ENCODE measurements at regions not wholly inside any gene's neighbourhood (a gene's known extent, or its start where the extent isn't known, plus 50 kb on each side); places are given as distances from the start of the nearest gene placed in this dataset.

- no peaks in the 10 kb centered on the region for H3K9me3 Mint-ChIP-seq (ENCODE audit: low read depth)
- no peak overlapping the region for H3K4me3 Mint-ChIP-seq (ENCODE audit: low read depth)
- H3K36me3 Mint-ChIP-seq (ENCODE audit: insufficient read depth): no peaks in the 10 kb centered on the region
- H3K27ac Mint-ChIP-seq: no peak overlapping the region
- no peaks in the 10 kb centered on the region for H3K27me3 Mint-ChIP-seq
- H3K4me1 Mint-ChIP-seq (ENCODE audit: low read depth): peaks cover 5% of the 10 kb centered on the region
- no peak for TF ChIP-seq CTCF (IDR thresholded peaks at IDR 0.05; ENCODE audit: unreplicated experiment)
- no peak for DNase-seq (ENCODE audit: low spot score, unreplicated experiment)
Measured at GRCh38 chr7:12158334-12159060, 52.6 kb upstream of the TMEM106B start.

- no peak for TF ChIP-seq CTCF (IDR thresholded peaks at IDR 0.05; ENCODE audit: unreplicated experiment)
- no peak for DNase-seq (ENCODE audit: low spot score, unreplicated experiment)
- Mint-ChIP-seq H3K4me1 (ENCODE audit: low read depth) (peaks cover 5% of the 10 kb centered on the region), H3K4me3 (ENCODE audit: low read depth) (no peak overlapping the region), H3K9me3 (ENCODE audit: low read depth) (peaks cover 8% of the 10 kb centered on the region), H3K36me3 (ENCODE audit: insufficient read depth) (no peaks in the 10 kb centered on the region), H3K27ac (no peak overlapping the region), H3K27me3 (no peaks in the 10 kb centered on the region)
Measured at GRCh38 chr7:12161146-12161545, 49.9 kb upstream of the TMEM106B start.
